SU-DHL-6 (cell line): ENCODE measurements at regions not wholly inside any gene's neighbourhood (a gene's known extent, or its start where the extent isn't known, plus 50 kb on each side); places are given as distances from the start of the nearest gene placed in this dataset.
"Not testable (repeated sequence)": the region's sequence is repeated elsewhere in the genome, so short reads cannot be mapped to it uniquely, and the experiment has no call there.

Source experiments
- H2AFZ ChIP-seq: fragments of 200-600 bp; sonication (generic); 2 replicates; pipeline ENCODE4 v1.6.1; 2014; ENCODE audit warnings: low read depth, mild to moderate bottlenecking, moderate library complexity, mixed read lengths, antibody characterized with exemption, low read length; ENCODE audit not compliant: severe bottlenecking
- H3F3A ChIP-seq: fragments of 200-600 bp; shearing (Covaris generic); 2 replicates; pipeline ENCODE4 v1.6.0; 2016; ENCODE audit warnings: antibody characterized with exemption, mild to moderate bottlenecking; ENCODE audit not compliant: insufficient read depth
- H3K27ac ChIP-seq: fragments of 200-600 bp; sonication (generic); 2 replicates; pipeline ENCODE4 v1.5.1; 2016; ENCODE audit warnings: low read depth, mild to moderate bottlenecking, low read length, moderate library complexity, mixed read lengths
- H3K27me3 ChIP-seq: fragments of 200-600 bp; sonication (generic), shearing (Covaris generic); 2 replicates; pipeline ENCODE4 v1.6.0; 2014; ENCODE audit warnings: mild to moderate bottlenecking, low read length
- H3K36me3 ChIP-seq: fragments of 200-600 bp; sonication (generic); 2 replicates; pipeline ENCODE4 v1.6.1; 2014; ENCODE audit warnings: mild to moderate bottlenecking, low read length, mixed read lengths
- H3K4me2 ChIP-seq: fragments of 300-600, 200-600 bp; shearing (Covaris generic), sonication (generic); 2 replicates; pipeline ENCODE4 v1.6.0; 2014; ENCODE audit warnings: low read length, low read depth, mild to moderate bottlenecking; ENCODE audit not compliant: poor library complexity, severe bottlenecking
- H3K4me3 ChIP-seq: fragments of 200-600 bp; sonication (generic); 2 replicates; pipeline ENCODE4 v1.5.1; 2014; ENCODE audit warnings: antibody characterized with exemption, low read length, mild to moderate bottlenecking, mixed read lengths; ENCODE audit not compliant: insufficient read depth, poor library complexity, severe bottlenecking
- H3K79me2 ChIP-seq: fragments of 200-600 bp; sonication (generic); 2 replicates; pipeline ENCODE4 v1.6.1; 2014; ENCODE audit warnings: mild to moderate bottlenecking, low read length, moderate library complexity; ENCODE audit not compliant: insufficient read depth
- H3K9ac ChIP-seq: fragments of 200-600 bp; sonication (generic); 2 replicates; pipeline ENCODE4 v1.7.0; 2014; ENCODE audit warnings: mild to moderate bottlenecking, low read length
- H3K9me2 ChIP-seq: fragments of 200-600 bp; sonication (generic); replicated peaks from 2 replicates; pipeline ENCODE4 v1.6.1; 2014; ENCODE audit warnings: low read length; ENCODE audit not compliant: insufficient read depth
- H3K9me3 ChIP-seq: fragments of 200-600 bp; sonication (generic); 2 replicates; pipeline ENCODE4 v1.6.1; 2014; ENCODE audit warnings: low read length, mixed read lengths; ENCODE audit not compliant: insufficient read depth
- H4K20me1 ChIP-seq: fragments of 200-600 bp; sonication (generic); 2 replicates; pipeline ENCODE4 v1.6.1; 2014; ENCODE audit warnings: low read depth, mild to moderate bottlenecking, antibody characterized with exemption, low read length, moderate library complexity, mixed read lengths
- CTCF ChIP-seq: fragments of 200-600 bp; sonication (generic); IDR thresholded peaks from one replicate; pipeline ENCODE4 v1.5.1; 2017; ENCODE audit warnings: antibody characterized with exemption, mild to moderate bottlenecking, low read length, moderate library complexity; ENCODE audit not compliant: insufficient read depth, poor library complexity, severe bottlenecking
- EZH2phosphoT487 ChIP-seq: fragments of 200-600 bp; sonication (generic), shearing (Covaris generic); conservative IDR thresholded peaks from 2 replicates; pipeline ENCODE4 v1.6.1; 2018; ENCODE audit warnings: mild to moderate bottlenecking, antibody characterized with exemption, low read length, moderate library complexity, mixed read lengths

- Histone ChIP-seq H3K36me3 (no peaks in the 10 kb centered on the region), H3F3A (no peaks in the 10 kb centered on the region), H3K9me2 (no peaks in the 10 kb centered on the region), H3K79me2 (no peaks in the 10 kb centered on the region), H4K20me1 (no peaks in the 10 kb centered on the region), H3K9me3 (no peaks in the 10 kb centered on the region), H3K27ac (no peak overlapping the region), H2AFZ (no peak overlapping the region), H3K9ac (no peak overlapping the region), H3K4me2 (no peak overlapping the region), H3K27me3 (no peaks in the 10 kb centered on the region), H3K4me3 (no peak overlapping the region)
- no peak for TF ChIP-seq CTCF
- TF ChIP-seq EZH2phosphoT487 = no peak
Observed at GRCh38 chr14:58746261-58746660, 108.5 kb downstream of the DACT1 start.

GRCh38 chr14:58746701-58747100 lies 108.9 kb downstream of the DACT1 start:
- Histone ChIP-seq H3K27ac (no peak overlapping the region), H3K9me2 (no peaks in the 10 kb centered on the region), H3F3A (no peaks in the 10 kb centered on the region), H3K27me3 (no peaks in the 10 kb centered on the region), H2AFZ (no peak overlapping the region), H3K4me3 (no peak overlapping the region), H3K4me2 (no peak overlapping the region), H3K9ac (no peak overlapping the region), H3K79me2 (no peaks in the 10 kb centered on the region), H3K36me3 (no peaks in the 10 kb centered on the region), H3K9me3 (no peaks in the 10 kb centered on the region), H4K20me1 (no peaks in the 10 kb centered on the region)
- TF ChIP-seq EZH2phosphoT487 (no peak), CTCF (no peak)

- Histone ChIP-seq H3F3A (no peaks in the 10 kb centered on the region), H3K79me2 (no peaks in the 10 kb centered on the region), H3K27ac (no peak overlapping the region), H3K9me3 (no peaks in the 10 kb centered on the region), H3K27me3 (no peaks in the 10 kb centered on the region), H3K4me3 (no peak overlapping the region), H4K20me1 (no peaks in the 10 kb centered on the region), H3K9ac (no peak overlapping the region), H3K9me2 (no peaks in the 10 kb centered on the region), H2AFZ (no peak overlapping the region), H3K4me2 (no peak overlapping the region), H3K36me3 (no peaks in the 10 kb centered on the region)
- TF ChIP-seq CTCF (no peak), EZH2phosphoT487 (no peak)
Observed at GRCh38 chr14:58747181-58747580, 109.4 kb downstream of the DACT1 start.

GRCh38 chr14:58748251-58748650 lies 110.5 kb downstream of the DACT1 start:
- H3K4me2 ChIP-seq, H3K9me2 ChIP-seq, H3K9me3 ChIP-seq, H3K9ac ChIP-seq, H3K79me2 ChIP-seq, H4K20me1 ChIP-seq, H3K27ac ChIP-seq, H3K4me3 ChIP-seq, H3K27me3 ChIP-seq, H3K36me3 ChIP-seq, H3F3A ChIP-seq, H2AFZ ChIP-seq: not testable (repeated sequence)
